ENCODE measurements at regions not wholly inside any gene's neighbourhood (a gene's known extent, or its start where the extent isn't known, plus 50 kb on each side); places are given as distances from the start of the nearest gene placed in this dataset.

GRCh38 chr4:53644607-53645006, 53.3 kb upstream of the LNX1 start:
- DNase-seq (ENCODE audit: low read depth in 2 of 2), result no peak
